ENCODE measurements at regions not wholly inside any gene's neighbourhood (a gene's known extent, or its start where the extent isn't known, plus 50 kb on each side); places are given as distances from the start of the nearest gene placed in this dataset.
"Not testable (repeated sequence)": the region's sequence is repeated elsewhere in the genome, so short reads cannot be mapped to it uniquely, and the experiment has no call there.

- Histone ChIP-seq H3K9me3 (ENCODE audit: low read depth) (peaks cover 3% of the 10 kb centered on the region), H3K4me3 (no peak overlapping the region), H3K4me1 (ENCODE audit: low read depth) (no peaks in the 10 kb centered on the region), H3K27me3 (no peaks in the 10 kb centered on the region), H3K27ac (no peak overlapping the region), H3K36me3 (no peaks in the 10 kb centered on the region)
- no peak for DNase-seq (ENCODE audit: low read depth in 1 of 2, low spot score in 1 of 2)
- TF ChIP-seq CTCF (IDR thresholded peaks at IDR 0.05; ENCODE audit: low read depth, low read length) = no peak
Measured at GRCh38 chr6:72466471-72466870, 155.4 kb upstream of the KCNQ5 start.

GRCh38 chr6:72466971-72467566 lies 154.8 kb upstream of the KCNQ5 start:
- H3K27me3 ChIP-seq = no peaks in the 10 kb centered on the region
- no peak overlapping the region for H3K27ac ChIP-seq
- no peaks in the 10 kb centered on the region for H3K4me1 ChIP-seq (ENCODE audit: low read depth)
- H3K9me3 ChIP-seq (ENCODE audit: low read depth) = peaks cover 3% of the 10 kb centered on the region
- no peak for TF ChIP-seq CTCF (IDR thresholded peaks at IDR 0.05; ENCODE audit: low read depth, low read length)
- peak in 1 of 2 donors; percentile 3 for DNase-seq (ENCODE audit: low read depth in 1 of 2, low spot score in 1 of 2)
- no peak overlapping the region for H3K4me3 ChIP-seq
- H3K36me3 ChIP-seq = no peaks in the 10 kb centered on the region

GRCh38 chr6:72469406-72469983 lies 152.4 kb upstream of the KCNQ5 start:
- not testable (repeated sequence) for H3K27ac ChIP-seq; H3K36me3 ChIP-seq; H3K4me1 ChIP-seq (ENCODE audit: low read depth); H3K4me3 ChIP-seq; DNase-seq (ENCODE audit: low read depth in 1 of 2, low spot score in 1 of 2); H3K9me3 ChIP-seq (ENCODE audit: low read depth); H3K27me3 ChIP-seq

GRCh38 chr6:72476051-72476450 lies 145.8 kb upstream of the KCNQ5 start:
- no peak for TF ChIP-seq CTCF (IDR thresholded peaks at IDR 0.05; ENCODE audit: low read depth, low read length)
- Histone ChIP-seq H3K36me3 (no peaks in the 10 kb centered on the region), H3K9me3 (ENCODE audit: low read depth) (no peaks in the 10 kb centered on the region), H3K27ac (no peak overlapping the region), H3K4me1 (ENCODE audit: low read depth) (no peaks in the 10 kb centered on the region), H3K27me3 (no peaks in the 10 kb centered on the region), H3K4me3 (no peak overlapping the region)
- no peak for DNase-seq (ENCODE audit: low read depth in 1 of 2, low spot score in 1 of 2)

GRCh38 chr6:72476646-72477045 lies 145.2 kb upstream of the KCNQ5 start:
- no peaks in the 10 kb centered on the region for H3K4me1 ChIP-seq (ENCODE audit: low read depth)
- no peak for TF ChIP-seq CTCF (IDR thresholded peaks at IDR 0.05; ENCODE audit: low read depth, low read length)
- H3K27me3 ChIP-seq = no peaks in the 10 kb centered on the region
- no peak overlapping the region for H3K4me3 ChIP-seq
- no peaks in the 10 kb centered on the region for H3K9me3 ChIP-seq (ENCODE audit: low read depth)
- H3K36me3 ChIP-seq = no peaks in the 10 kb centered on the region
- H3K27ac ChIP-seq = no peak overlapping the region
- no peak for DNase-seq (ENCODE audit: low read depth in 1 of 2, low spot score in 1 of 2)

- no peak for DNase-seq (ENCODE audit: low read depth in 1 of 2, low spot score in 1 of 2)
- Histone ChIP-seq H3K4me1 (ENCODE audit: low read depth) (no peaks in the 10 kb centered on the region), H3K4me3 (no peak overlapping the region), H3K36me3 (no peaks in the 10 kb centered on the region), H3K27ac (no peak overlapping the region), H3K9me3 (ENCODE audit: low read depth) (no peaks in the 10 kb centered on the region), H3K27me3 (no peaks in the 10 kb centered on the region)
- TF ChIP-seq CTCF (IDR thresholded peaks at IDR 0.05; ENCODE audit: low read depth, low read length) = no peak
Measured at GRCh38 chr6:72495441-72495840, 126.4 kb upstream of the KCNQ5 start.
